SK-N-SH (cell line): ENCODE measurements at regions not wholly inside any gene's neighbourhood (a gene's known extent, or its start where the extent isn't known, plus 50 kb on each side); places are given as distances from the start of the nearest gene placed in this dataset.

Source experiments
- CTCF ChIA-PET: fragments of 300-600, 350-600 bp; formaldehyde crosslinking; extraction: SDS; loops from one replicate; lab custom pipeline; 2021; lab: Yijun Ruan, JAX
- POLR2A ChIA-PET: fragments of 350-600 bp; sonication (Branson Sonifier 250); formaldehyde crosslinking; extraction: SDS; loops from one replicate; lab custom pipeline; 2020; ENCODE audit warnings: antibody characterized with exemption, inconsistent platforms; lab: Yijun Ruan, JAX
- DNase-seq: peaks from one replicate; pipeline ENCODE4 v3.0.0; 2012
- H2AFZ ChIP-seq: fragments of 200-600 bp; sonication (generic); 2 replicates; pipeline ENCODE4 v1.8.1; 2016; ENCODE audit warnings: antibody characterized with exemption, mild to moderate bottlenecking, low read depth
- H3F3A ChIP-seq: fragments of 200-600 bp; sonication (generic); replicated peaks from 2 replicates; pipeline ENCODE3; 2016; ENCODE audit warnings: antibody characterized with exemption, mild to moderate bottlenecking; ENCODE audit not compliant: insufficient read depth
- H3K27ac ChIP-seq, 2 experiments: fragments of 200-500 bp in 1 of 2; fragments of 200-600 bp in 1 of 2; sonication (Bioruptor generic) in 1 of 2; sonication (generic), shearing (Covaris generic) in 1 of 2; 2 replicates each; pipeline versions ENCODE4 v1.5.1 to v1.6.1; 2014 to 2016; ENCODE audit warnings: low read depth in 2 of 2, inconsistent platforms in 1 of 2, low read length in 1 of 2, mild to moderate bottlenecking in 1 of 2, mixed read lengths in 1 of 2
- H3K27me3 ChIP-seq: fragments of 200-600 bp; sonication (generic), shearing (Covaris generic); 2 replicates; pipeline ENCODE4 v1.6.1; 2016; ENCODE audit warnings: mixed run types; ENCODE audit not compliant: insufficient read depth
- H3K36me3 ChIP-seq, 2 experiments: fragments of 200-500 bp in 1 of 2; fragments of 200-600 bp in 1 of 2; sonication (Bioruptor generic) in 1 of 2; sonication (generic) in 1 of 2; replicated peaks in 1 of 2; 2 replicates each; pipeline versions ENCODE3 to v1.5.1; 2014 to 2016; ENCODE audit warnings: low read length in 1 of 2, mild to moderate bottlenecking in 1 of 2; ENCODE audit not compliant: insufficient read depth in 2 of 2, control insufficient read depth in 1 of 2
- H3K4me1 ChIP-seq, 2 experiments: fragments of 200-500 bp in 1 of 2; fragments of 200-600 bp in 1 of 2; sonication (Bioruptor generic) in 1 of 2; sonication (generic), shearing (Covaris generic) in 1 of 2; 2 replicates each; pipeline versions ENCODE4 v1.5.1 to v1.6.1; 2014 to 2016; ENCODE audit warnings: low read depth in 1 of 2, low read length in 1 of 2, mixed run types in 1 of 2; ENCODE audit not compliant: insufficient read depth in 2 of 2, control insufficient read depth in 1 of 2
- H3K4me2 ChIP-seq: fragments of 200-600 bp; sonication (generic), shearing (Covaris generic); 2 replicates; pipeline ENCODE4 v1.6.1; 2017; ENCODE audit warnings: mixed run types
- H3K4me3 ChIP-seq, 2 experiments: fragments of 200-500 bp in 1 of 2; fragments of 200-600 bp in 1 of 2; sonication (Bioruptor generic) in 1 of 2; sonication (generic), shearing (Covaris generic) in 1 of 2; 2 replicates each; pipeline versions ENCODE4 v1.5.1 to v1.8.1; 2014 to 2016; ENCODE audit warnings: low read depth in 2 of 2, inconsistent platforms in 1 of 2, low read length in 1 of 2, mild to moderate bottlenecking in 1 of 2, mixed read lengths in 1 of 2, moderate library complexity in 1 of 2
- H3K79me2 ChIP-seq: fragments of 200-600 bp; sonication (generic); 2 replicates; pipeline ENCODE4 v1.8.1; 2017; ENCODE audit warnings: mild to moderate bottlenecking; ENCODE audit not compliant: insufficient read depth
- H3K9ac ChIP-seq: fragments of 200-600 bp; sonication (generic); 2 replicates; pipeline ENCODE4 v1.6.1; 2017; ENCODE audit warnings: mixed run types
- H3K9me2 ChIP-seq: fragments of 200-600 bp; sonication (generic); 2 replicates; pipeline ENCODE4 v1.6.1; 2017; ENCODE audit warnings: mixed run types
- H3K9me3 ChIP-seq: fragments of 200-600 bp; sonication (generic); 2 replicates; pipeline ENCODE4 v1.6.1; 2017; ENCODE audit warnings: mixed run types, mild to moderate bottlenecking, moderate library complexity
- H4K20me1 ChIP-seq: fragments of 200-600 bp; sonication (generic); 2 replicates; pipeline ENCODE4 v1.6.1; 2017; ENCODE audit warnings: mild to moderate bottlenecking, mixed run types; ENCODE audit not compliant: insufficient read depth
- CHD2 ChIP-seq: fragments of 150-350 bp; IDR thresholded peaks from 2 replicates; pipeline ENCODE4 v1.6.1; 2018; ENCODE audit warnings: low read length; ENCODE audit not compliant: partially characterized antibody
- CTCF ChIP-seq: fragments of 200-600 bp; sonication (generic); IDR thresholded peaks from 2 replicates; pipeline ENCODE4 v1.6.1; 2017; ENCODE audit warnings: antibody characterized with exemption, mild to moderate bottlenecking, moderate library complexity
- ELF1 ChIP-seq: IDR thresholded peaks from 2 replicates; pipeline ENCODE4 v1.4.0; 2012
- FOSL2 ChIP-seq: IDR thresholded peaks from 2 replicates; pipeline ENCODE4 v1.4.0; 2012; ENCODE audit warnings: low read depth, mild to moderate bottlenecking, moderate library complexity, borderline replicate concordance
- FOXJ3 ChIP-seq: sonication (generic); formaldehyde crosslinking; IDR thresholded peaks from 2 replicates; pipeline ENCODE4 v1.5.1; 2020; ENCODE audit warnings: mild to moderate bottlenecking, missing genetic modification reagents
- FOXM1 ChIP-seq: IDR thresholded peaks from 2 replicates; pipeline ENCODE4 v1.4.0; 2012; ENCODE audit warnings: low read depth, mild to moderate bottlenecking
- GABPA ChIP-seq: IDR thresholded peaks from 2 replicates; pipeline ENCODE4 v1.4.0; 2012; ENCODE audit warnings: low read depth, mild to moderate bottlenecking
- GATA2 ChIP-seq: sonication (generic); formaldehyde crosslinking; IDR thresholded peaks from 2 replicates; pipeline ENCODE4 v1.5.0; 2020; ENCODE audit warnings: mild to moderate bottlenecking, missing genetic modification reagents
- JUND ChIP-seq: IDR thresholded peaks from 2 replicates; pipeline ENCODE4 v1.4.0; 2012
- MEF2A ChIP-seq: IDR thresholded peaks from 2 replicates; pipeline ENCODE4 v1.4.0; 2012; ENCODE audit warnings: low read depth, borderline replicate concordance
- NFIC ChIP-seq: IDR thresholded peaks from 2 replicates; pipeline ENCODE4 v1.4.0; 2012; ENCODE audit warnings: borderline replicate concordance
- NRF1 ChIP-seq: IDR thresholded peaks from 2 replicates; pipeline ENCODE4 v1.6.1; 2012; ENCODE audit warnings: low read depth, mild to moderate bottlenecking, low read length
- PBX3 ChIP-seq: IDR thresholded peaks from 2 replicates; pipeline ENCODE4; 2012
- POLR2AphosphoS5 ChIP-seq: IDR thresholded peaks from 2 replicates; pipeline ENCODE4 v1.6.1; 2012; ENCODE audit warnings: low read depth, low read length
- RCOR1 ChIP-seq: fragments of 150-350 bp; IDR thresholded peaks from 2 replicates; pipeline ENCODE4 v1.6.1; 2017; ENCODE audit warnings: antibody characterized with exemption, low read length
- RFX5 ChIP-seq: IDR thresholded peaks from 2 replicates; pipeline ENCODE4 v1.6.1; 2012; ENCODE audit warnings: mild to moderate bottlenecking, improper control_type of control experiment, low read length
- RXRA ChIP-seq: IDR thresholded peaks from 2 replicates; pipeline ENCODE4 v1.4.0; 2012; ENCODE audit warnings: low read depth, mild to moderate bottlenecking, borderline replicate concordance
- SMC3 ChIP-seq: IDR thresholded peaks from 2 replicates; pipeline ENCODE4 v1.6.1; 2012; ENCODE audit warnings: low read depth, low read length, improper control_type of control experiment
- TAF1 ChIP-seq: IDR thresholded peaks from 2 replicates; pipeline ENCODE4 v1.6.1; 2012; ENCODE audit warnings: low read depth, mild to moderate bottlenecking, low read length, moderate library complexity, borderline replicate concordance
- TCF12 ChIP-seq: IDR thresholded peaks from 2 replicates; pipeline ENCODE4 v1.4.0; 2012
- ZBTB33 ChIP-seq: IDR thresholded peaks from 2 replicates; pipeline ENCODE4 v1.4.0; 2012; ENCODE audit warnings: low read depth, borderline replicate concordance
- WGBS: methylation state at CpG from one replicate; pipeline ENCODE4 v1.1.6; 2017; ENCODE audit warnings: low lambda C conversion rate; 5-methylcytosine and 5-hydroxymethylcytosine counted together
- TF ChIP-seq, protein P1 (sequence below): IDR thresholded peaks from 2 replicates; pipeline ENCODE4 v1.6.1; 2012; ENCODE audit warnings: mild to moderate bottlenecking, low read depth, low read length, moderate library complexity
- TF ChIP-seq, protein P2 (sequence below): fragments of 150-350 bp; IDR thresholded peaks from 2 replicates; pipeline ENCODE4 v1.6.1; 2017; ENCODE audit warnings: antibody characterized with exemption, low read length, low read depth, borderline replicate concordance
- TF ChIP-seq, protein P3 (sequence below): fragments of 150-350 bp; IDR thresholded peaks from 2 replicates; pipeline ENCODE4 v1.6.1; 2016; ENCODE audit warnings: mild to moderate bottlenecking, low read depth, low read length

DNA sequence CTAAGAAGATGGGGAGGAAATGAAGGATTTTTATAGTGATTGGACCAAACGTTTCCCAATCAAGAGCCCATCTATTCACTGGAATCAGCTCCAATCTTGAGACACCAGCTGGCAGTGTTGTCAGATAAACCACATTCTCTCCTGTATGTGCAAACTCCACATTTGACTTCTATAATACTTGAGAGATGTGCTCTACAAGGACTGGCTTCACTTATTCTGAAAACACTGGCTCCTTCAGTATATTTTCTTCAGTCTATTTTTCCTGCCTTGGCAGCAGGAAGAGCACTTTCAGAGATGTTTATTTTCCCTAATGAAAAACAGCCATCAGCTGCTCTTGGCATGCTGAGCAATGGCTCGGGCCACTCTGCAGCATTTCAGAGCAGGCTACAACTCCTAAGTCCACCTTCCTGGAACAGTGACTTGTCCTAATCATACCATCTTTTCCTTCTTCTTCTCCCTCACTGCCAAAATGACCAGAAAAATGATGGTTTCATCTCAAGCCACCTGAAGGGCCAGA is 96.9 kb upstream of the FSTL4 start:
- no peak overlapping the region for H2AFZ ChIP-seq
- no peaks in the 10 kb centered on the region for H3K9me2 ChIP-seq
- no peak for DNase-seq
- H3K27me3 ChIP-seq, result no peaks in the 10 kb centered on the region
- H3K36me3 ChIP-seq, result no peaks in the 10 kb centered on the region
- H3K9me3 ChIP-seq, result no peaks in the 10 kb centered on the region
- H3K9ac ChIP-seq, result no peak overlapping the region
- 9% methylated on average over 2 of the region's 2 CpGs for WGBS
- H3K4me2 ChIP-seq, result no peak overlapping the region
- no peaks in the 10 kb centered on the region for H3K79me2 ChIP-seq
- H3K27ac ChIP-seq, result peak overlapping the region in 1 of 2 experiments; percentile 93; a peak in 2 of 4 replicates
- H4K20me1 ChIP-seq, result no peaks in the 10 kb centered on the region
- peaks cover 4% of the 10 kb centered on the region for H3F3A ChIP-seq
- ChIA-PET CTCF (interaction anchor here (0.7 to 3.5 kb wide), 6 partner anchors 9 to 595 kb away, joined by 3 to 25 read pairs (median 4); no protein-coding TSS in a partner anchor), POLR2A (interaction anchor here (0.6 to 1.0 kb wide), 2 partner anchors 161 to 215 kb away, joined by 3 read pairs; no protein-coding TSS in a partner anchor)
- H3K4me1 ChIP-seq, result peaks cover 0 to 71% of the 10 kb centered on the region in 2 experiments; a peak in 2 of 4 replicates
- no peak overlapping the region for H3K4me3 ChIP-seq
- TF ChIP-seq GABPA, result no peak
- TF ChIP-seq JUND, result no peak
- no peak for TF ChIP-seq FOSL2
- no peak for TF ChIP-seq TAF1
- TF ChIP-seq RXRA, result no peak
- peak; percentile 46 for TF ChIP-seq GATA2
- no peak for TF ChIP-seq MEF2A
- no peak for TF ChIP-seq RFX5
- no peak for TF ChIP-seq NFIC
- TF ChIP-seq, protein P1, sequence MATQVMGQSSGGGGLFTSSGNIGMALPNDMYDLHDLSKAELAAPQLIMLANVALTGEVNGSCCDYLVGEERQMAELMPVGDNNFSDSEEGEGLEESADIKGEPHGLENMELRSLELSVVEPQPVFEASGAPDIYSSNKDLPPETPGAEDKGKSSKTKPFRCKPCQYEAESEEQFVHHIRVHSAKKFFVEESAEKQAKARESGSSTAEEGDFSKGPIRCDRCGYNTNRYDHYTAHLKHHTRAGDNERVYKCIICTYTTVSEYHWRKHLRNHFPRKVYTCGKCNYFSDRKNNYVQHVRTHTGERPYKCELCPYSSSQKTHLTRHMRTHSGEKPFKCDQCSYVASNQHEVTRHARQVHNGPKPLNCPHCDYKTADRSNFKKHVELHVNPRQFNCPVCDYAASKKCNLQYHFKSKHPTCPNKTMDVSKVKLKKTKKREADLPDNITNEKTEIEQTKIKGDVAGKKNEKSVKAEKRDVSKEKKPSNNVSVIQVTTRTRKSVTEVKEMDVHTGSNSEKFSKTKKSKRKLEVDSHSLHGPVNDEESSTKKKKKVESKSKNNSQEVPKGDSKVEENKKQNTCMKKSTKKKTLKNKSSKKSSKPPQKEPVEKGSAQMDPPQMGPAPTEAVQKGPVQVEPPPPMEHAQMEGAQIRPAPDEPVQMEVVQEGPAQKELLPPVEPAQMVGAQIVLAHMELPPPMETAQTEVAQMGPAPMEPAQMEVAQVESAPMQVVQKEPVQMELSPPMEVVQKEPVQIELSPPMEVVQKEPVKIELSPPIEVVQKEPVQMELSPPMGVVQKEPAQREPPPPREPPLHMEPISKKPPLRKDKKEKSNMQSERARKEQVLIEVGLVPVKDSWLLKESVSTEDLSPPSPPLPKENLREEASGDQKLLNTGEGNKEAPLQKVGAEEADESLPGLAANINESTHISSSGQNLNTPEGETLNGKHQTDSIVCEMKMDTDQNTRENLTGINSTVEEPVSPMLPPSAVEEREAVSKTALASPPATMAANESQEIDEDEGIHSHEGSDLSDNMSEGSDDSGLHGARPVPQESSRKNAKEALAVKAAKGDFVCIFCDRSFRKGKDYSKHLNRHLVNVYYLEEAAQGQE, result no peak
- TF ChIP-seq RCOR1, result no peak
- no peak for TF ChIP-seq PBX3
- TF ChIP-seq FOXJ3 (CRISPR knock-in tag), result 0 out of 2 replicates have a peak, but pooled peaks have one; percentile 54
- TF ChIP-seq TCF12, result peak; percentile 34; the same call in 1 of the 2 replicates
- no peak for TF ChIP-seq ELF1
- TF ChIP-seq FOXM1, result no peak
- no peak for TF ChIP-seq ZBTB33
- no peak for TF ChIP-seq NRF1
- TF ChIP-seq, protein P2, sequence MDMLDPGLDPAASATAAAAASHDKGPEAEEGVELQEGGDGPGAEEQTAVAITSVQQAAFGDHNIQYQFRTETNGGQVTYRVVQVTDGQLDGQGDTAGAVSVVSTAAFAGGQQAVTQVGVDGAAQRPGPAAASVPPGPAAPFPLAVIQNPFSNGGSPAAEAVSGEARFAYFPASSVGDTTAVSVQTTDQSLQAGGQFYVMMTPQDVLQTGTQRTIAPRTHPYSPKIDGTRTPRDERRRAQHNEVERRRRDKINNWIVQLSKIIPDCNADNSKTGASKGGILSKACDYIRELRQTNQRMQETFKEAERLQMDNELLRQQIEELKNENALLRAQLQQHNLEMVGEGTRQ, result no peak
- TF ChIP-seq CHD2, result no peak
- TF ChIP-seq, protein P3, sequence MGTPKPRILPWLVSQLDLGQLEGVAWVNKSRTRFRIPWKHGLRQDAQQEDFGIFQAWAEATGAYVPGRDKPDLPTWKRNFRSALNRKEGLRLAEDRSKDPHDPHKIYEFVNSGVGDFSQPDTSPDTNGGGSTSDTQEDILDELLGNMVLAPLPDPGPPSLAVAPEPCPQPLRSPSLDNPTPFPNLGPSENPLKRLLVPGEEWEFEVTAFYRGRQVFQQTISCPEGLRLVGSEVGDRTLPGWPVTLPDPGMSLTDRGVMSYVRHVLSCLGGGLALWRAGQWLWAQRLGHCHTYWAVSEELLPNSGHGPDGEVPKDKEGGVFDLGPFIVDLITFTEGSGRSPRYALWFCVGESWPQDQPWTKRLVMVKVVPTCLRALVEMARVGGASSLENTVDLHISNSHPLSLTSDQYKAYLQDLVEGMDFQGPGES, result no peak
- TF ChIP-seq SMC3, result no peak
- no peak for TF ChIP-seq CTCF
- TF ChIP-seq POLR2AphosphoS5, result no peak
